Spleen (tissue), 11 donors: ENCODE measurements at regions not wholly inside any gene's neighbourhood (a gene's known extent, or its start where the extent isn't known, plus 50 kb on each side); places are given as distances from the start of the nearest gene placed in this dataset.

Experiments
- DNase-seq: peaks from one replicate; pipeline ENCODE4 v3.0.0-alpha.2; 2020
- H3K27ac ChIP-seq, 8 donors: fragments of 200-600 bp; sonication (generic) in 7 of 8; 1 replicate in 4 of 8; 2 replicates in 4 of 8; pipeline versions ENCODE4 v1.5.0 to v1.8.0; 2016 to 2021; ENCODE audit warnings: inconsistent platforms in 4 of 8, mild to moderate bottlenecking in 4 of 8, moderate library complexity in 1 of 8
- H3K27me3 ChIP-seq, 7 donors: fragments of 200-600 bp; sonication (generic) in 6 of 7; replicated peaks in 1 of 7; 1 replicate in 4 of 7; 2 replicates in 3 of 7; pipeline versions ENCODE4 v1.5.0 to v1.8.0; 2016 to 2021; ENCODE audit warnings: inconsistent platforms in 3 of 7, mild to moderate bottlenecking in 1 of 7
- H3K36me3 ChIP-seq, 6 donors: fragments of 200-600 bp; sonication (generic) in 5 of 6; 1 replicate in 4 of 6; 2 replicates in 2 of 6; pipeline versions ENCODE4 v1.5.0 to v1.8.0; 2016 to 2021; ENCODE audit warnings: inconsistent platforms in 2 of 6
- H3K4me1 ChIP-seq, 6 donors: fragments of 200-600 bp; sonication (generic) in 5 of 6; 1 replicate in 3 of 6; 2 replicates in 3 of 6; pipeline versions ENCODE4 v1.5.0 to v1.8.0; 2016 to 2021; ENCODE audit warnings: inconsistent platforms in 3 of 6
- H3K4me3 ChIP-seq, 8 donors: fragments of 200-600 bp; sonication (generic) in 7 of 8; 1 replicate in 4 of 8; 2 replicates in 4 of 8; pipeline versions ENCODE4 v1.5.0 to v1.8.0; 2016 to 2021; ENCODE audit warnings: inconsistent platforms in 4 of 8, mild to moderate bottlenecking in 4 of 8, moderate library complexity in 2 of 8
- H3K9me3 ChIP-seq, 8 donors: fragments of 200-600 bp; sonication (generic) in 7 of 8; 1 replicate in 4 of 8; 2 replicates in 4 of 8; pipeline versions ENCODE4 v1.5.0 to v1.8.0; 2016 to 2021; ENCODE audit warnings: inconsistent platforms in 4 of 8
- POLR2A ChIP-seq, 3 donors: fragments of 450-650 bp; IDR thresholded peaks; one replicate each; pipeline ENCODE4 v1.5.1; 2017; ENCODE audit warnings: antibody characterized with exemption in 3 of 3, mild to moderate bottlenecking in 1 of 3
- POLR2AphosphoS5 ChIP-seq, 3 donors: sonication (generic); formaldehyde crosslinking; IDR thresholded peaks; one replicate each; pipeline ENCODE4 v1.5.1; 2017; ENCODE audit warnings: antibody characterized with exemption in 3 of 3
- WGBS, 5 donors: extraction: QIAGEN DNeasy Blood & Tissue Kit in 3 of 5; methylation state at CpG; one replicate each; pipeline versions ENCODE4 v1.1.5 to v1.1.7; 2013 to 2018; 5-methylcytosine and 5-hydroxymethylcytosine counted together
- intact Hi-C: fragments of 100-400 bp; cut with DNase I; formaldehyde crosslinking; loops from one replicate; pipeline ENCODE4 v1.15.0; 2023; ENCODE audit warnings: low total_unique reads
- TF ChIP-seq, protein P1 (sequence below), 11 experiments: fragments of 200-600 bp in 7 of 11; fragments of 450-650 bp in 4 of 11; sonication (generic) in 4 of 11; IDR thresholded peaks in 8 of 11; conservative IDR thresholded peaks in 3 of 11; 1 replicate in 7 of 11; 2 replicates in 4 of 11; pipeline versions ENCODE4 v1.4.0 to v1.8.0; 2016 to 2021; ENCODE audit warnings: antibody characterized with exemption in 11 of 11, inconsistent platforms in 4 of 11, mild to moderate bottlenecking in 1 of 11
- donor health status: healthy with polysubstance abuse.
- donor health status: DM: no; HTN: no; CAD: no; lungs with moderate emphysema.
- donor health status: DM: no; HTN: no; CAD: no.
- donor health status: Bipolar disorder and iron deficiency.
- donor health status: healthy.
- donor health status: DM: no; HTN: no; CAD: no.
- donor health status: DM: yes; HTN: yes; CAD: no.

DNA sequence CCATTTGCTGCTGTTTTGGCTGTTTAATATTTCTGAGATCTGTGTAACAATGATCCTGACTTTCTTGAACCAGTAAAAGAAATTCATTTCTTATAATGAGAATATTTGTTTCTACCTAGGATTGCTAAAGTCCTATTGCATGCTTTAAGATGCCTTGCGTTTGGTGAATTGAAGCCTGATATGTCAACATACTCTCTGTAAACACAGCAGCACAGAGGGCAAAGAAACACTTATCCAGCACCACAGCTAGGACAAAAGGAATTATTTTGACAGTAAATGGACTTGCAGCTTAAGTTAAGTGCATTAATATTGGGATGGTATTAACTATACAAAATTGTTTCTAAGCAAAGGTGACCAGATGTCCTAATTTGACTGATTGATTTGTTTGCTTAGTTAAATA is 2031.2 kb upstream of the CDH6 start:
- no peaks in the 10 kb centered on the region for H3K36me3 ChIP-seq
- 64 to 86% (median 77%) methylated on average over 1 of the region's 1 CpG for WGBS, 5 donors
- H3K4me3 ChIP-seq, result no peak overlapping the region
- no peak overlapping the region for H3K27ac ChIP-seq
- H3K4me1 ChIP-seq, result no peaks in the 10 kb centered on the region
- DNase-seq, result no peak
- TF ChIP-seq POLR2AphosphoS5 (IDR thresholded peaks at IDR 0.05) (no peak), POLR2A (IDR thresholded peaks at IDR 0.05) (no peak)
- TF ChIP-seq, protein P1, sequence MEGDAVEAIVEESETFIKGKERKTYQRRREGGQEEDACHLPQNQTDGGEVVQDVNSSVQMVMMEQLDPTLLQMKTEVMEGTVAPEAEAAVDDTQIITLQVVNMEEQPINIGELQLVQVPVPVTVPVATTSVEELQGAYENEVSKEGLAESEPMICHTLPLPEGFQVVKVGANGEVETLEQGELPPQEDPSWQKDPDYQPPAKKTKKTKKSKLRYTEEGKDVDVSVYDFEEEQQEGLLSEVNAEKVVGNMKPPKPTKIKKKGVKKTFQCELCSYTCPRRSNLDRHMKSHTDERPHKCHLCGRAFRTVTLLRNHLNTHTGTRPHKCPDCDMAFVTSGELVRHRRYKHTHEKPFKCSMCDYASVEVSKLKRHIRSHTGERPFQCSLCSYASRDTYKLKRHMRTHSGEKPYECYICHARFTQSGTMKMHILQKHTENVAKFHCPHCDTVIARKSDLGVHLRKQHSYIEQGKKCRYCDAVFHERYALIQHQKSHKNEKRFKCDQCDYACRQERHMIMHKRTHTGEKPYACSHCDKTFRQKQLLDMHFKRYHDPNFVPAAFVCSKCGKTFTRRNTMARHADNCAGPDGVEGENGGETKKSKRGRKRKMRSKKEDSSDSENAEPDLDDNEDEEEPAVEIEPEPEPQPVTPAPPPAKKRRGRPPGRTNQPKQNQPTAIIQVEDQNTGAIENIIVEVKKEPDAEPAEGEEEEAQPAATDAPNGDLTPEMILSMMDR (IDR thresholded peaks at IDR 0.05 in 8 of 11, conservative IDR thresholded peaks at IDR 0.05 in 3 of 11), result no peak
- no peaks in the 10 kb centered on the region for H3K27me3 ChIP-seq
- H3K9me3 ChIP-seq, result peaks cover 0 to 17% (median 3%) of the 10 kb centered on the region in 8 donors
- intact Hi-C loops, result no loop called here

- Histone ChIP-seq H3K27ac (no peak overlapping the region), H3K27me3 (no peaks in the 10 kb centered on the region), H3K4me1 (no peaks in the 10 kb centered on the region), H3K36me3 (no peaks in the 10 kb centered on the region), H3K9me3 (peaks cover 0 to 14% (median 0%) of the 10 kb centered on the region in 8 donors), H3K4me3 (no peak overlapping the region)
- TF ChIP-seq POLR2A (IDR thresholded peaks at IDR 0.05), result no peak
- TF ChIP-seq, protein P1 (IDR thresholded peaks at IDR 0.05 in 8 of 11, conservative IDR thresholded peaks at IDR 0.05 in 3 of 11), result no peak
- no peak for TF ChIP-seq POLR2AphosphoS5 (IDR thresholded peaks at IDR 0.05)
- DNase-seq, result no peak
- intact Hi-C loops, result no loop called here
- 55 to 76% (median 61%) methylated on average over 1 of the region's 1 CpG for WGBS, 5 donors
Observed at GRCh38 chr5:29161399-29162291, 2031.8 kb upstream of the CDH6 start.

GRCh38 chr5:29157975-29158374 is 2035.5 kb upstream of the CDH6 start:
- TF ChIP-seq, protein P1 (IDR thresholded peaks at IDR 0.05 in 8 of 11, conservative IDR thresholded peaks at IDR 0.05 in 3 of 11), result no peak
- TF ChIP-seq POLR2AphosphoS5 (IDR thresholded peaks at IDR 0.05), result no peak
- no peak for TF ChIP-seq POLR2A (IDR thresholded peaks at IDR 0.05)
- Histone ChIP-seq H3K27ac (no peak overlapping the region), H3K9me3 (peaks cover 0 to 9% (median 0%) of the 10 kb centered on the region in 8 donors), H3K4me3 (no peak overlapping the region), H3K27me3 (no peaks in the 10 kb centered on the region), H3K36me3 (no peaks in the 10 kb centered on the region), H3K4me1 (no peaks in the 10 kb centered on the region)
- WGBS, 5 donors, result 78 to 93% (median 84%) methylated on average over 1 of the region's 1 CpG
- intact Hi-C loops, result no loop called here
- no peak for DNase-seq

DNA sequence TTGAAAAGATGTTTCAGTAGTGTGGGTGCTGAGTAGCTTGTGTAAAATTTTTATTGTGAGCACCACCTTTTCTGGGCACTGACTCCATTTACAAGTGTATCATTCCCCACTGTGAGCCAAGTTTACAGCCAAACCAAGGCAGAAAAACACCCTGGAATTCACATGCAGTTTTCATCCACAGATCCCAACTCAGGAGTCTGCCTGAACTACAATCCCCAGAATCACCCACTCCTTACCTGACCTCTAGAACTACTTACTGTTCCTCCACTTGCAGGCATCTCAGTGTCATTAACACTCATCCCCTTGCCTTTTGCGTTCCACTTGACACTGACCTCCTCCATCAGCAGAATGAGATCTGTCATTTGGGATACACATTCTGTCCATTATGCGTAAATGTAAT is 2042.6 kb upstream of the CDH6 start:
- 61 to 75% (median 70%) methylated on average over 2 of the region's 2 CpGs for WGBS, 5 donors
- intact Hi-C loops, result no loop called here
- TF ChIP-seq POLR2AphosphoS5 (IDR thresholded peaks at IDR 0.05) (no peak), POLR2A (IDR thresholded peaks at IDR 0.05) (no peak)
- TF ChIP-seq, protein P1 (IDR thresholded peaks at IDR 0.05 in 8 of 11, conservative IDR thresholded peaks at IDR 0.05 in 3 of 11), result no peak

More for the DNA sequence above, 2042.6 kb upstream of the CDH6 start:
- Histone ChIP-seq H3K9me3 (peaks cover 0 to 3% (median 0%) of the 10 kb centered on the region in 8 donors), H3K36me3 (no peaks in the 10 kb centered on the region), H3K27me3 (no peaks in the 10 kb centered on the region), H3K4me1 (no peaks in the 10 kb centered on the region), H3K27ac (no peak overlapping the region), H3K4me3 (no peak overlapping the region)
- DNase-seq, result no peak
